Tibial artery (tissue), 4 donors: ENCODE measurements at regions not wholly inside any gene's neighbourhood (a gene's known extent, or its start where the extent isn't known, plus 50 kb on each side); places are given as distances from the start of the nearest gene placed in this dataset.

ENCODE experiments used
- DNase-seq, 2 donors: peaks; one replicate each; pipeline ENCODE4 v3.0.0-alpha.2; 2019
- H3K27ac ChIP-seq, 2 donors: fragments of 200-600 bp; sonication (generic) in 1 of 2; 1 replicate in 1 of 2; 2 replicates in 1 of 2; pipeline ENCODE4 v1.5.1; 2018 to 2019; ENCODE audit warnings: mild to moderate bottlenecking in 1 of 2
- H3K27me3 ChIP-seq, 2 donors: fragments of 200-600 bp; sonication (generic) in 1 of 2; one replicate each; pipeline versions ENCODE4 v1.5.1 to v1.6.0; 2016 to 2019
- H3K36me3 ChIP-seq, 3 donors: fragments of 200-600 bp; sonication (generic) in 2 of 3; one replicate each; pipeline ENCODE4 v1.5.1; 2016 to 2019; ENCODE audit warnings: mild to moderate bottlenecking in 2 of 3
- H3K4me1 ChIP-seq, 4 donors: fragments of 200-600 bp; sonication (generic) in 2 of 4; 1 replicate in 3 of 4; 2 replicates in 1 of 4; pipeline ENCODE4 v1.5.1; 2016 to 2019
- H3K4me3 ChIP-seq, 2 donors: fragments of 200-600 bp; sonication (generic) in 1 of 2; 1 replicate in 1 of 2; 2 replicates in 1 of 2; pipeline ENCODE4 v1.5.1; 2018 to 2019; ENCODE audit warnings: mild to moderate bottlenecking in 2 of 2
- H3K9me3 ChIP-seq, 3 donors: fragments of 200-600 bp; sonication (generic) in 1 of 3; one replicate each; pipeline ENCODE4 v1.5.1; 2016 to 2019
- CTCF ChIP-seq, 2 experiments: fragments of 200-600 bp in 1 of 2; fragments of 450-650 bp in 1 of 2; IDR thresholded peaks; one replicate each; pipeline ENCODE4 v1.5.1; 2017 to 2019; ENCODE audit warnings: antibody characterized with exemption in 2 of 2, mild to moderate bottlenecking in 1 of 2, moderate library complexity in 1 of 2
- intact Hi-C: fragments of 100-400 bp; cut with DNase I; formaldehyde crosslinking; loops from one replicate; pipeline ENCODE4 v1.15.0; 2023; ENCODE audit warnings: low total_unique reads

GRCh38 chr2:138102664-138103063 lies 138.4 kb downstream of the HNMT start:
- H3K36me3 ChIP-seq = no peaks in the 10 kb centered on the region
- DNase-seq = no peak
- H3K4me1 ChIP-seq = peaks cover 0 to 3% (median 0%) of the 10 kb centered on the region in 4 donors
- no peaks in the 10 kb centered on the region for H3K27me3 ChIP-seq
- no peak overlapping the region for H3K4me3 ChIP-seq
- H3K9me3 ChIP-seq = no peaks in the 10 kb centered on the region
- intact Hi-C loops = no loop called here
- no peak for TF ChIP-seq CTCF (IDR thresholded peaks at IDR 0.05)
- no peak overlapping the region for H3K27ac ChIP-seq

GRCh38 chr2:138103156-138103555 lies 138.9 kb downstream of the HNMT start:
- Histone ChIP-seq H3K27me3 (no peaks in the 10 kb centered on the region), H3K27ac (no peak overlapping the region), H3K36me3 (no peaks in the 10 kb centered on the region), H3K9me3 (no peaks in the 10 kb centered on the region), H3K4me3 (no peak overlapping the region), H3K4me1 (peaks cover 0 to 3% (median 0%) of the 10 kb centered on the region in 4 donors)
- intact Hi-C loops = no loop called here
- no peak for TF ChIP-seq CTCF (IDR thresholded peaks at IDR 0.05)
- no peak for DNase-seq

- no peaks in the 10 kb centered on the region for H3K27me3 ChIP-seq
- H3K27ac ChIP-seq = no peak overlapping the region
- no peaks in the 10 kb centered on the region for H3K9me3 ChIP-seq
- intact Hi-C loops = no loop called here
- no peak overlapping the region for H3K4me3 ChIP-seq
- DNase-seq = no peak
- H3K4me1 ChIP-seq = peaks cover 0 to 3% (median 0%) of the 10 kb centered on the region in 4 donors
- H3K36me3 ChIP-seq = no peaks in the 10 kb centered on the region
- TF ChIP-seq CTCF (IDR thresholded peaks at IDR 0.05) = no peak
These were observed 139.8 kb downstream of the HNMT start for GRCh38 chr2:138104071-138104470.

GRCh38 chr2:138105358-138105757 lies 141.1 kb downstream of the HNMT start:
- no peak overlapping the region for H3K4me3 ChIP-seq
- H3K27ac ChIP-seq = no peak overlapping the region
- intact Hi-C loops = no loop called here
- TF ChIP-seq CTCF (IDR thresholded peaks at IDR 0.05) = no peak
- no peaks in the 10 kb centered on the region for H3K27me3 ChIP-seq
- no peaks in the 10 kb centered on the region for H3K9me3 ChIP-seq
- peaks cover 0 to 3% (median 0%) of the 10 kb centered on the region in 4 donors for H3K4me1 ChIP-seq
- DNase-seq = no peak
- no peaks in the 10 kb centered on the region for H3K36me3 ChIP-seq

GRCh38 chr2:138106606-138107005 lies 142.3 kb downstream of the HNMT start:
- no peak overlapping the region for H3K4me3 ChIP-seq
- DNase-seq = no peak
- intact Hi-C loops = no loop called here
- H3K36me3 ChIP-seq = no peaks in the 10 kb centered on the region
- peaks cover 0 to 3% (median 0%) of the 10 kb centered on the region in 4 donors for H3K4me1 ChIP-seq
- no peak overlapping the region for H3K27ac ChIP-seq
- H3K27me3 ChIP-seq = no peaks in the 10 kb centered on the region
- no peaks in the 10 kb centered on the region for H3K9me3 ChIP-seq
- TF ChIP-seq CTCF (IDR thresholded peaks at IDR 0.05) = no peak

- peaks cover 0 to 3% (median 0%) of the 10 kb centered on the region in 4 donors for H3K4me1 ChIP-seq
- no peak overlapping the region for H3K27ac ChIP-seq
- no peak for DNase-seq
- no peaks in the 10 kb centered on the region for H3K9me3 ChIP-seq
- TF ChIP-seq CTCF (IDR thresholded peaks at IDR 0.05) = no peak
- no peak overlapping the region for H3K4me3 ChIP-seq
- intact Hi-C loops = no loop called here
- no peaks in the 10 kb centered on the region for H3K36me3 ChIP-seq
- H3K27me3 ChIP-seq = no peaks in the 10 kb centered on the region
These were observed 143.0 kb downstream of the HNMT start for GRCh38 chr2:138107288-138107687.
